ENCODE measurements at regions not wholly inside any gene's neighbourhood (a gene's known extent, or its start where the extent isn't known, plus 50 kb on each side); places are given as distances from the start of the nearest gene placed in this dataset.

DNA sequence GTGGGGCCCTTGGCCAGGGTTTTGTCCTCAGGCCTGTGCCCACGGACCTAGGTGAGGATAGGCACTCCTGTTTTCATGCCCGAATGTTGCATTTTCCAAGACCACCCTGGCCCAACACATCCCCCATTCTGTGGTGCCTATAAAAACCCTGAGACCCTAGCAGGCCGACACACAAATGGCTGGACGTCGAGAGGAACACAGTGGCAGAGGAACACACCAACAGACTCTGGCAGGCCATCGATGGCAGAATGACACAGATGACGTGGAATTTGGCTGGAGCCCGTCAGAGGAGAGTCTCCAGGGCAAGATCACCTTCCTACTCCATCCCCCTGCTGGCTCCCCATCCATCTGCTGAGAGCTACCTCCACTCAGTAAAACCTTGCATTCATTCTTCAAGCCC is 898.8 kb downstream of the ANKRD7 start:
- no peak for FAIRE-seq
- DNase-seq (ENCODE audit: insufficient read length, low spot score), result no peak

GRCh38 chr7:119127706-119128105 is 903.2 kb downstream of the ANKRD7 start:
- DNase-seq (ENCODE audit: insufficient read length, low spot score) (no peak), FAIRE-seq (no peak)
- TF ChIP-seq PAX5 (IDR thresholded peaks at IDR 0.05; ENCODE audit: insufficient read depth, low read length, severe bottlenecking), result no peak
- TF ChIP-seq POLR2A (IDR thresholded peaks at IDR 0.05; ENCODE audit: low read depth, low read length), result no peak
- no peak for TF ChIP-seq POU2F2 (IDR thresholded peaks at IDR 0.05; ENCODE audit: low read depth, low read length)
- no peak for TF ChIP-seq POLR2AphosphoS5 (IDR thresholded peaks at IDR 0.05; ENCODE audit: low read depth, low read length)
- no peak for TF ChIP-seq SPI1 (IDR thresholded peaks at IDR 0.05; ENCODE audit: low read depth, low read length)
- no peak for TF ChIP-seq TAF1 (IDR thresholded peaks at IDR 0.05; ENCODE audit: low read depth, low read length)

More for the DNA sequence above, 898.8 kb downstream of the ANKRD7 start:
- TF ChIP-seq POLR2AphosphoS5 (IDR thresholded peaks at IDR 0.05; ENCODE audit: low read depth, low read length) (no peak), POU2F2 (IDR thresholded peaks at IDR 0.05; ENCODE audit: low read depth, low read length) (no peak), SPI1 (IDR thresholded peaks at IDR 0.05; ENCODE audit: low read depth, low read length) (no peak), PAX5 (IDR thresholded peaks at IDR 0.05; ENCODE audit: insufficient read depth, low read length, severe bottlenecking) (no peak), TAF1 (IDR thresholded peaks at IDR 0.05; ENCODE audit: low read depth, low read length) (no peak), POLR2A (IDR thresholded peaks at IDR 0.05; ENCODE audit: low read depth, low read length) (no peak)

- no peak for FAIRE-seq
- DNase-seq (ENCODE audit: insufficient read length, low spot score), result no peak
- no peak for TF ChIP-seq POLR2AphosphoS5 (IDR thresholded peaks at IDR 0.05; ENCODE audit: low read depth, low read length)
- no peak for TF ChIP-seq POU2F2 (IDR thresholded peaks at IDR 0.05; ENCODE audit: low read depth, low read length)
- TF ChIP-seq SPI1 (IDR thresholded peaks at IDR 0.05; ENCODE audit: low read depth, low read length), result no peak
- TF ChIP-seq PAX5 (IDR thresholded peaks at IDR 0.05; ENCODE audit: insufficient read depth, low read length, severe bottlenecking), result no peak
- no peak for TF ChIP-seq POLR2A (IDR thresholded peaks at IDR 0.05; ENCODE audit: low read depth, low read length)
- TF ChIP-seq TAF1 (IDR thresholded peaks at IDR 0.05; ENCODE audit: low read depth, low read length), result no peak
Observed at GRCh38 chr7:119132436-119132835, 907.9 kb downstream of the ANKRD7 start.

- TF ChIP-seq PAX5 (IDR thresholded peaks at IDR 0.05; ENCODE audit: insufficient read depth, low read length, severe bottlenecking) (no peak), POLR2A (IDR thresholded peaks at IDR 0.05; ENCODE audit: low read depth, low read length) (no peak), POLR2AphosphoS5 (IDR thresholded peaks at IDR 0.05; ENCODE audit: low read depth, low read length) (no peak), POU2F2 (IDR thresholded peaks at IDR 0.05; ENCODE audit: low read depth, low read length) (no peak), TAF1 (IDR thresholded peaks at IDR 0.05; ENCODE audit: low read depth, low read length) (no peak), SPI1 (IDR thresholded peaks at IDR 0.05; ENCODE audit: low read depth, low read length) (no peak)
- DNase-seq (ENCODE audit: insufficient read length, low spot score) (no peak), FAIRE-seq (no peak)
Observed at GRCh38 chr7:119167431-119167830, 942.9 kb downstream of the ANKRD7 start.

DNA sequence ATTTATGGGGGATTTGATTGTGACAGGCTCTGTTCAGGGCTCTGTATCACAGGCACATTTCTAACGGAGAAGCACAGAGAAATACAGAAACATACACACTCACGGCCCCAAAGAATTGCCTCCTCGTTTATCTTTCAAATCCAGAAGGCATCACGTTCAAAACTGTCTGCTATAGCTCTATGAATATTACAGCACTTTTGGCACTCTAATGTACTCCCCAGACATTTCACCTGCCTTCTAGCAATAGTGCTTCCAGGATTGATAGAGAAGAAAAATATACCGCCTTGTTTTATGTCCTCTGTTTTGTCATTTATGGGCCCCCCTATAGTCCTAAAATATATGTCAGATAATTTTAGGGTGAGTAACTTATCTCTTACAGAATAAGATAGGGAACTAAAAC is 947.5 kb downstream of the ANKRD7 start:
- no peak for DNase-seq (ENCODE audit: insufficient read length, low spot score)
- no peak for FAIRE-seq
- no peak for TF ChIP-seq POU2F2 (IDR thresholded peaks at IDR 0.05; ENCODE audit: low read depth, low read length)
- TF ChIP-seq PAX5 (IDR thresholded peaks at IDR 0.05; ENCODE audit: insufficient read depth, low read length, severe bottlenecking), result no peak
- TF ChIP-seq SPI1 (IDR thresholded peaks at IDR 0.05; ENCODE audit: low read depth, low read length), result no peak
- no peak for TF ChIP-seq TAF1 (IDR thresholded peaks at IDR 0.05; ENCODE audit: low read depth, low read length)
- TF ChIP-seq POLR2A (IDR thresholded peaks at IDR 0.05; ENCODE audit: low read depth, low read length), result no peak
- no peak for TF ChIP-seq POLR2AphosphoS5 (IDR thresholded peaks at IDR 0.05; ENCODE audit: low read depth, low read length)

DNA sequence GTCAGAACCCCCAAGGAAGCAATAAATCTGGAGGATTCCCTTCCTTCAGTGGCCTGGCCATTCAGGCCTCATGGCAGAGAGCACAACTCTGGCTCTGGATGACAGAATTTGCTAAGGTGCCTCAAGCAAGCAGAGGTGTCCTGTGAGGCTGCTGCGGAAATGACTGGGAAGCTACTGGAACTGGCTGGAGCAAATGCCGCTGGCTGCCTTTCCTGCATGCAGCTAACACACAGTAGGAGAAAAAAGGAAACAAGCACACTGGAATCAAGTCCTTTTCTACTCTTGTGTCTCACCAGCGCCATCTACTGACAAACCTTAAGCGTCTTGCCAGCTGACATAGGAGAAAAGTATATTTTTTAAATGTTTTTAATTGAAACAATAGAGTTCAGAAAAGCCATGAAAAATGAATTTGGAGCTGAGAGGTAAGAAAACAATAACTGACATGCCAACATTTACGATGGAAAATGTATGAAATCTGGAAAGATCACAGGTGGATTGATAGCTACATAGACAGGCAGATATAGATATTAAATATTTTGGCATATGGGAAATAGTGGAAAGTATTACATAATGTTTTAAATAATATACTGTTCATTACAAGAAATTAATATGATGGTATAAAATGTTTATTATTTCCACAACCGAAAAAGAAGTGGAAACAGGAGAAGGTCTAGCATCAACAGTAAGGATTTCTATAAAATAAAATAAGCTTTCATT is 951.6 kb downstream of the ANKRD7 start:
- FAIRE-seq (no peak), DNase-seq (ENCODE audit: insufficient read length, low spot score) (no peak)
- TF ChIP-seq POU2F2 (IDR thresholded peaks at IDR 0.05; ENCODE audit: low read depth, low read length) (no peak), TAF1 (IDR thresholded peaks at IDR 0.05; ENCODE audit: low read depth, low read length) (no peak), POLR2A (IDR thresholded peaks at IDR 0.05; ENCODE audit: low read depth, low read length) (no peak)

- no peak for FAIRE-seq
- TF ChIP-seq TAF1 (IDR thresholded peaks at IDR 0.05; ENCODE audit: low read depth, low read length) (no peak), POLR2AphosphoS5 (IDR thresholded peaks at IDR 0.05; ENCODE audit: low read depth, low read length) (no peak), POLR2A (IDR thresholded peaks at IDR 0.05; ENCODE audit: low read depth, low read length) (no peak), PAX5 (IDR thresholded peaks at IDR 0.05; ENCODE audit: insufficient read depth, low read length, severe bottlenecking) (no peak), POU2F2 (IDR thresholded peaks at IDR 0.05; ENCODE audit: low read depth, low read length) (no peak), SPI1 (IDR thresholded peaks at IDR 0.05; ENCODE audit: low read depth, low read length) (no peak)
- no peak for DNase-seq (ENCODE audit: insufficient read length, low spot score)
Observed at GRCh38 chr7:119177863-119178262, 953.4 kb downstream of the ANKRD7 start.

GRCh38 chr7:119184124-119184788 is 959.8 kb downstream of the ANKRD7 start:
- FAIRE-seq, result no peak
- TF ChIP-seq POU2F2 (IDR thresholded peaks at IDR 0.05; ENCODE audit: low read depth, low read length) (no peak), POLR2AphosphoS5 (IDR thresholded peaks at IDR 0.05; ENCODE audit: low read depth, low read length) (no peak), POLR2A (IDR thresholded peaks at IDR 0.05; ENCODE audit: low read depth, low read length) (no peak), PAX5 (IDR thresholded peaks at IDR 0.05; ENCODE audit: insufficient read depth, low read length, severe bottlenecking) (no peak), SPI1 (IDR thresholded peaks at IDR 0.05; ENCODE audit: low read depth, low read length) (no peak), TAF1 (IDR thresholded peaks at IDR 0.05; ENCODE audit: low read depth, low read length) (no peak)
- no peak for DNase-seq (ENCODE audit: insufficient read length, low spot score)

DNA sequence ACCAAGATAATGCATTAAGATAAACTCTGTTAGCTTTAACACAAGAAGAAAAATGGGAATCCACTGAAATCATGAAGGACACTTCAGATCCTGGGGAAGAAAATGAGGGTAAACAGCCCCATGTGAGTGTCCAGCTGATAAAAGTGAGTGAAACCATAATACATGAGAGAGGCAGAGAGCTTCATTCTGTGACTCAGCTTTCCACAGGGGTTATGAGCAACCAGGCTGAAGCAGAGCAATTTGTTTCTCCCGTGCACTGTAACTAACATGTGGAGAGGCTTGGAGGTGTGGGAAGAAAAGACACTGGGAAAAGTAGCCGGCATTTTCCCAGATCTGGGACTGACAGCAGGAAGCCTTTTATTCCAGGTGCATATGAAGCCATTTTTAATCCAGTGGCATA is 971.7 kb downstream of the ANKRD7 start:
- TF ChIP-seq TAF1 (IDR thresholded peaks at IDR 0.05; ENCODE audit: low read depth, low read length) (no peak), SPI1 (IDR thresholded peaks at IDR 0.05; ENCODE audit: low read depth, low read length) (no peak), POU2F2 (IDR thresholded peaks at IDR 0.05; ENCODE audit: low read depth, low read length) (no peak), POLR2A (IDR thresholded peaks at IDR 0.05; ENCODE audit: low read depth, low read length) (no peak), POLR2AphosphoS5 (IDR thresholded peaks at IDR 0.05; ENCODE audit: low read depth, low read length) (no peak)
- DNase-seq (ENCODE audit: insufficient read length, low spot score) (no peak), FAIRE-seq (no peak)
